ENCODE measurements at regions not wholly inside any gene's neighbourhood (a gene's known extent, or its start where the extent isn't known, plus 50 kb on each side); places are given as distances from the start of the nearest gene placed in this dataset.
"Not testable (repeated sequence)": the region's sequence is repeated elsewhere in the genome, so short reads cannot be mapped to it uniquely, and the experiment has no call there.

- no peaks in the 10 kb centered on the region for H3K36me3 ChIP-seq (ENCODE audit: control insufficient read depth in 1 of 2, insufficient read depth in 2 of 2, low read length in 2 of 2)
- peaks cover 0 to 2% of the 10 kb centered on the region in 2 donors for H3K9me3 ChIP-seq (ENCODE audit: control insufficient read depth in 1 of 2, low read length in 2 of 2)
- no peak overlapping the region for H3K27ac ChIP-seq (ENCODE audit: low read depth, low read length)
- no peaks in the 10 kb centered on the region for H3K27me3 ChIP-seq (ENCODE audit: control insufficient read depth in 1 of 2, insufficient read depth in 2 of 2, low read length in 2 of 2)
- no peak overlapping the region for H3K4me3 ChIP-seq (ENCODE audit: low read depth in 1 of 2, low read length in 2 of 2)
- no peak overlapping the region for H3K9ac ChIP-seq (ENCODE audit: low read depth in 1 of 2, low read length in 2 of 2)
- H3K4me1 ChIP-seq (ENCODE audit: control insufficient read depth in 1 of 2, insufficient read depth in 2 of 2, low read length in 2 of 2): no peaks in the 10 kb centered on the region
These were observed 133.0 kb upstream of the PZP start for GRCh38 chr12:9341260-9341585.

GRCh38 chr12:9340422-9341259 lies 132.4 kb upstream of the PZP start:
- H3K4me1 ChIP-seq (ENCODE audit: control insufficient read depth in 1 of 2, insufficient read depth in 2 of 2, low read length in 2 of 2): no peaks in the 10 kb centered on the region
- no peak overlapping the region for H3K4me3 ChIP-seq (ENCODE audit: low read depth in 1 of 2, low read length in 2 of 2)
- H3K36me3 ChIP-seq (ENCODE audit: control insufficient read depth in 1 of 2, insufficient read depth in 2 of 2, low read length in 2 of 2): no peaks in the 10 kb centered on the region
- H3K9ac ChIP-seq (ENCODE audit: low read depth in 1 of 2, low read length in 2 of 2): no peak overlapping the region
- H3K27me3 ChIP-seq (ENCODE audit: control insufficient read depth in 1 of 2, insufficient read depth in 2 of 2, low read length in 2 of 2): no peaks in the 10 kb centered on the region
- no peak overlapping the region for H3K27ac ChIP-seq (ENCODE audit: low read depth, low read length)
- peaks cover 0 to 2% of the 10 kb centered on the region in 2 donors for H3K9me3 ChIP-seq (ENCODE audit: control insufficient read depth in 1 of 2, low read length in 2 of 2)

GRCh38 chr12:9337656-9338055 lies 129.5 kb upstream of the PZP start:
- peaks cover 0 to 7% of the 10 kb centered on the region in 2 donors for H3K4me1 ChIP-seq (ENCODE audit: control insufficient read depth in 1 of 2, insufficient read depth in 2 of 2, low read length in 2 of 2)
- no peaks in the 10 kb centered on the region for H3K36me3 ChIP-seq (ENCODE audit: control insufficient read depth in 1 of 2, insufficient read depth in 2 of 2, low read length in 2 of 2)
- no peak overlapping the region for H3K9ac ChIP-seq (ENCODE audit: low read depth in 1 of 2, low read length in 2 of 2)
- H3K4me3 ChIP-seq (ENCODE audit: low read depth in 1 of 2, low read length in 2 of 2): no peak overlapping the region
- no peak overlapping the region for H3K27ac ChIP-seq (ENCODE audit: low read depth, low read length)
- H3K27me3 ChIP-seq (ENCODE audit: control insufficient read depth in 1 of 2, insufficient read depth in 2 of 2, low read length in 2 of 2): no peaks in the 10 kb centered on the region
- peaks cover 0 to 2% of the 10 kb centered on the region in 2 donors for H3K9me3 ChIP-seq (ENCODE audit: control insufficient read depth in 1 of 2, low read length in 2 of 2)

- not testable (repeated sequence) for H3K36me3 ChIP-seq (ENCODE audit: control insufficient read depth in 1 of 2, insufficient read depth in 2 of 2, low read length in 2 of 2); H3K27ac ChIP-seq (ENCODE audit: low read depth, low read length); H3K9ac ChIP-seq (ENCODE audit: low read depth in 1 of 2, low read length in 2 of 2); H3K27me3 ChIP-seq (ENCODE audit: control insufficient read depth in 1 of 2, insufficient read depth in 2 of 2, low read length in 2 of 2); H3K4me3 ChIP-seq (ENCODE audit: low read depth in 1 of 2, low read length in 2 of 2); H3K4me1 ChIP-seq (ENCODE audit: control insufficient read depth in 1 of 2, insufficient read depth in 2 of 2, low read length in 2 of 2); H3K9me3 ChIP-seq (ENCODE audit: control insufficient read depth in 1 of 2, low read length in 2 of 2)
These were observed 128.3 kb upstream of the PZP start for GRCh38 chr12:9336375-9337011.

- Histone ChIP-seq H3K9me3 (ENCODE audit: control insufficient read depth in 1 of 2, low read length in 2 of 2) (peaks cover 0 to 2% of the 10 kb centered on the region in 2 donors), H3K4me1 (ENCODE audit: control insufficient read depth in 1 of 2, insufficient read depth in 2 of 2, low read length in 2 of 2) (peaks cover 3 to 7% of the 10 kb centered on the region in 2 donors), H3K36me3 (ENCODE audit: control insufficient read depth in 1 of 2, insufficient read depth in 2 of 2, low read length in 2 of 2) (no peaks in the 10 kb centered on the region), H3K9ac (ENCODE audit: low read depth in 1 of 2, low read length in 2 of 2) (no peak overlapping the region), H3K27ac (ENCODE audit: low read depth, low read length) (no peak overlapping the region), H3K27me3 (ENCODE audit: control insufficient read depth in 1 of 2, insufficient read depth in 2 of 2, low read length in 2 of 2) (no peaks in the 10 kb centered on the region), H3K4me3 (ENCODE audit: low read depth in 1 of 2, low read length in 2 of 2) (no peak overlapping the region)
These were observed 127.7 kb upstream of the PZP start for GRCh38 chr12:9335867-9336266.

- no peaks in the 10 kb centered on the region for H3K27me3 ChIP-seq (ENCODE audit: control insufficient read depth in 1 of 2, insufficient read depth in 2 of 2, low read length in 2 of 2)
- H3K9ac ChIP-seq (ENCODE audit: low read depth in 1 of 2, low read length in 2 of 2): no peak overlapping the region
- no peak overlapping the region for H3K4me3 ChIP-seq (ENCODE audit: low read depth in 1 of 2, low read length in 2 of 2)
- no peak overlapping the region for H3K27ac ChIP-seq (ENCODE audit: low read depth, low read length)
- peaks cover 3 to 7% of the 10 kb centered on the region in 2 donors for H3K4me1 ChIP-seq (ENCODE audit: control insufficient read depth in 1 of 2, insufficient read depth in 2 of 2, low read length in 2 of 2)
- H3K9me3 ChIP-seq (ENCODE audit: control insufficient read depth in 1 of 2, low read length in 2 of 2): peaks cover 0 to 2% of the 10 kb centered on the region in 2 donors
- no peaks in the 10 kb centered on the region for H3K36me3 ChIP-seq (ENCODE audit: control insufficient read depth in 1 of 2, insufficient read depth in 2 of 2, low read length in 2 of 2)
These were observed 126.8 kb upstream of the PZP start for GRCh38 chr12:9334964-9335363.

GRCh38 chr12:9334041-9334692 lies 126.0 kb upstream of the PZP start:
- Histone ChIP-seq H3K9me3 (ENCODE audit: control insufficient read depth in 1 of 2, low read length in 2 of 2) (peaks cover 0 to 2% of the 10 kb centered on the region in 2 donors), H3K4me3 (ENCODE audit: low read depth in 1 of 2, low read length in 2 of 2) (no peak overlapping the region), H3K36me3 (ENCODE audit: control insufficient read depth in 1 of 2, insufficient read depth in 2 of 2, low read length in 2 of 2) (no peaks in the 10 kb centered on the region), H3K9ac (ENCODE audit: low read depth in 1 of 2, low read length in 2 of 2) (no peak overlapping the region), H3K27ac (ENCODE audit: low read depth, low read length) (no peak overlapping the region), H3K27me3 (ENCODE audit: control insufficient read depth in 1 of 2, insufficient read depth in 2 of 2, low read length in 2 of 2) (no peaks in the 10 kb centered on the region), H3K4me1 (ENCODE audit: control insufficient read depth in 1 of 2, insufficient read depth in 2 of 2, low read length in 2 of 2) (peaks cover 3 to 7% of the 10 kb centered on the region in 2 donors)

GRCh38 chr12:9333161-9333560 lies 125.0 kb upstream of the PZP start:
- H3K27me3 ChIP-seq (ENCODE audit: control insufficient read depth in 1 of 2, insufficient read depth in 2 of 2, low read length in 2 of 2): no peaks in the 10 kb centered on the region
- H3K9ac ChIP-seq (ENCODE audit: low read depth in 1 of 2, low read length in 2 of 2): no peak overlapping the region
- H3K9me3 ChIP-seq (ENCODE audit: control insufficient read depth in 1 of 2, low read length in 2 of 2): peaks cover 0 to 2% of the 10 kb centered on the region in 2 donors
- no peaks in the 10 kb centered on the region for H3K36me3 ChIP-seq (ENCODE audit: control insufficient read depth in 1 of 2, insufficient read depth in 2 of 2, low read length in 2 of 2)
- H3K27ac ChIP-seq (ENCODE audit: low read depth, low read length): no peak overlapping the region
- H3K4me1 ChIP-seq (ENCODE audit: control insufficient read depth in 1 of 2, insufficient read depth in 2 of 2, low read length in 2 of 2): peaks cover 3 to 7% of the 10 kb centered on the region in 2 donors
- H3K4me3 ChIP-seq (ENCODE audit: low read depth in 1 of 2, low read length in 2 of 2): no peak overlapping the region

- H3K4me3 ChIP-seq (ENCODE audit: low read depth in 1 of 2, low read length in 2 of 2): no peak overlapping the region
- no peaks in the 10 kb centered on the region for H3K27me3 ChIP-seq (ENCODE audit: control insufficient read depth in 1 of 2, insufficient read depth in 2 of 2, low read length in 2 of 2)
- no peak overlapping the region for H3K27ac ChIP-seq (ENCODE audit: low read depth, low read length)
- H3K4me1 ChIP-seq (ENCODE audit: control insufficient read depth in 1 of 2, insufficient read depth in 2 of 2, low read length in 2 of 2): peaks cover 3 to 7% of the 10 kb centered on the region in 2 donors
- H3K36me3 ChIP-seq (ENCODE audit: control insufficient read depth in 1 of 2, insufficient read depth in 2 of 2, low read length in 2 of 2): no peaks in the 10 kb centered on the region
- H3K9me3 ChIP-seq (ENCODE audit: control insufficient read depth in 1 of 2, low read length in 2 of 2): peaks cover 0 to 2% of the 10 kb centered on the region in 2 donors
- H3K9ac ChIP-seq (ENCODE audit: low read depth in 1 of 2, low read length in 2 of 2): no peak overlapping the region
These were observed 124.4 kb upstream of the PZP start for GRCh38 chr12:9332564-9332963.

- Histone ChIP-seq H3K9ac (ENCODE audit: low read depth in 1 of 2, low read length in 2 of 2) (no peak overlapping the region), H3K4me3 (ENCODE audit: low read depth in 1 of 2, low read length in 2 of 2) (no peak overlapping the region), H3K27ac (ENCODE audit: low read depth, low read length) (no peak overlapping the region), H3K36me3 (ENCODE audit: control insufficient read depth in 1 of 2, insufficient read depth in 2 of 2, low read length in 2 of 2) (no peaks in the 10 kb centered on the region), H3K9me3 (ENCODE audit: control insufficient read depth in 1 of 2, low read length in 2 of 2) (no peaks in the 10 kb centered on the region), H3K4me1 (ENCODE audit: control insufficient read depth in 1 of 2, insufficient read depth in 2 of 2, low read length in 2 of 2) (peaks cover 3 to 7% of the 10 kb centered on the region in 2 donors), H3K27me3 (ENCODE audit: control insufficient read depth in 1 of 2, insufficient read depth in 2 of 2, low read length in 2 of 2) (no peaks in the 10 kb centered on the region)
These were observed 123.0 kb upstream of the PZP start for GRCh38 chr12:9331218-9331626.

Data from duodenal mucosa (tissue), 2 donors.